H9 (cell line): ENCODE measurements at regions not wholly inside any gene's neighbourhood (a gene's known extent, or its start where the extent isn't known, plus 50 kb on each side); places are given as distances from the start of the nearest gene placed in this dataset.

Source experiments
- DNase-seq: peaks from one replicate; pipeline ENCODE4 v3.0.0-alpha.2; 2017
- H2AFZ ChIP-seq: one replicate; pipeline ENCODE4 v1.6.1; 2013; ENCODE audit warnings: mild to moderate bottlenecking, low read length, control low read depth, moderate library complexity
- H2AK5ac ChIP-seq: 2 replicates; pipeline ENCODE4 v1.6.1; 2013; ENCODE audit warnings: low read length, control low read depth, mixed read lengths; ENCODE audit not compliant: insufficient read length
- H2BK120ac ChIP-seq: one replicate; pipeline ENCODE4 v1.6.1; 2013; ENCODE audit warnings: low read depth, mild to moderate bottlenecking, low read length, control low read depth, inconsistent platforms; ENCODE audit not compliant: poor library complexity, severe bottlenecking
- H2BK12ac ChIP-seq: 2 replicates; pipeline ENCODE4 v1.6.1; 2013; ENCODE audit warnings: low read length, control low read depth, mixed read lengths, low read depth; ENCODE audit not compliant: insufficient read length
- H2BK15ac ChIP-seq: 2 replicates; pipeline ENCODE4 v1.6.1; 2013; ENCODE audit warnings: low read depth, low read length, control low read depth
- H2BK20ac ChIP-seq: one replicate; pipeline ENCODE4 v1.6.1; 2013; ENCODE audit warnings: low read depth, mild to moderate bottlenecking, low read length, control low read depth, inconsistent platforms; ENCODE audit not compliant: poor library complexity, severe bottlenecking
- H2BK5ac ChIP-seq: 2 replicates; pipeline ENCODE4 v1.6.1; 2013; ENCODE audit warnings: low read length, control low read depth, mixed read lengths; ENCODE audit not compliant: insufficient read length
- H3K14ac ChIP-seq: 2 replicates; pipeline ENCODE4 v1.6.1; 2013; ENCODE audit warnings: low read length, control low read depth; ENCODE audit not compliant: insufficient read depth
- H3K18ac ChIP-seq: 2 replicates; pipeline ENCODE4 v1.6.1; 2013; ENCODE audit warnings: low read depth, mild to moderate bottlenecking, mixed read lengths, low read length, control low read depth; ENCODE audit not compliant: insufficient read length
- H3K23ac ChIP-seq: 2 replicates; pipeline ENCODE4 v1.6.1; 2013; ENCODE audit warnings: low read length, control low read depth, mixed read lengths, low read depth; ENCODE audit not compliant: insufficient read length
- H3K23me2 ChIP-seq: 2 replicates; pipeline ENCODE4 v1.6.1; 2013; ENCODE audit warnings: low read depth, mild to moderate bottlenecking, mixed read lengths, low read length, control low read depth; ENCODE audit not compliant: insufficient read length, poor library complexity, severe bottlenecking
- H3K27ac ChIP-seq: 2 replicates; pipeline ENCODE4 v1.5.1; 2013; ENCODE audit warnings: low read length, control low read depth, mixed read lengths, low read depth; ENCODE audit not compliant: insufficient read length
- H3K27me3 ChIP-seq: 2 replicates; pipeline ENCODE4 v1.6.1; 2013; ENCODE audit warnings: low read length, control low read depth, inconsistent platforms; ENCODE audit not compliant: insufficient read depth
- H3K4ac ChIP-seq: 2 replicates; pipeline ENCODE4 v1.6.1; 2013; ENCODE audit warnings: low read depth, mild to moderate bottlenecking, control low read depth, inconsistent platforms, low read length, moderate library complexity
- H3K4me1 ChIP-seq: 2 replicates; pipeline ENCODE4 v1.6.1; 2013; ENCODE audit warnings: low read length, control low read depth, inconsistent platforms; ENCODE audit not compliant: insufficient read depth
- H3K4me2 ChIP-seq: 2 replicates; pipeline ENCODE4 v1.6.1; 2013; ENCODE audit warnings: low read length, control low read depth, mixed read lengths; ENCODE audit not compliant: insufficient read length, insufficient read depth
- H3K56ac ChIP-seq: 2 replicates; pipeline ENCODE4 v1.6.1; 2013; ENCODE audit warnings: low read depth, mild to moderate bottlenecking, mixed read lengths, low read length, control low read depth; ENCODE audit not compliant: insufficient read length
- H3K79me1 ChIP-seq: 2 replicates; pipeline ENCODE4 v1.6.1; 2013; ENCODE audit warnings: low read depth, mild to moderate bottlenecking, moderate library complexity, low read length, control low read depth, inconsistent platforms; ENCODE audit not compliant: insufficient read depth, poor library complexity, severe bottlenecking
- H3K79me2 ChIP-seq: 2 replicates; pipeline ENCODE4 v1.6.1; 2013; ENCODE audit warnings: low read length, control low read depth, inconsistent platforms; ENCODE audit not compliant: insufficient read depth
- H3K9ac ChIP-seq: 2 replicates; pipeline ENCODE4 v1.6.1; 2013; ENCODE audit warnings: low read length, control low read depth, mixed read lengths; ENCODE audit not compliant: insufficient read length; ENCODE audit errors: extremely low read depth
- H3K9me3 ChIP-seq: one replicate; pipeline ENCODE4 v1.6.1; 2013; ENCODE audit warnings: low read depth, low read length, inconsistent platforms; ENCODE audit not compliant: control insufficient read depth
- H3T11ph ChIP-seq: one replicate; pipeline ENCODE4 v1.6.1; 2013; ENCODE audit warnings: mild to moderate bottlenecking, low read length, control low read depth, inconsistent platforms
- H4K20me1 ChIP-seq: one replicate; pipeline ENCODE4 v1.6.1; 2013; ENCODE audit not compliant: control insufficient read depth, insufficient read length, insufficient read depth
- H4K5ac ChIP-seq: 2 replicates; pipeline ENCODE4 v1.6.1; 2013; ENCODE audit warnings: low read depth, mild to moderate bottlenecking, mixed read lengths, low read length, control low read depth; ENCODE audit not compliant: insufficient read length
- H4K8ac ChIP-seq: replicated peaks from 2 replicates; pipeline ENCODE4 v1.6.1; 2013; ENCODE audit warnings: low read length, control low read depth, mixed read lengths, low read depth; ENCODE audit not compliant: insufficient read length
- H4K91ac ChIP-seq: 2 replicates; pipeline ENCODE4 v1.6.1; 2013; ENCODE audit warnings: low read depth, mild to moderate bottlenecking, moderate library complexity, mixed read lengths, low read length, control low read depth; ENCODE audit not compliant: insufficient read length
- H3K27ac Mint-ChIP-seq, 3 experiments: 2 replicates in 2 of 3; 3 replicates in 1 of 3; pipeline ENCODE4 v1.8.0; 2020 to 2021; ENCODE audit warnings: mixed read lengths in 3 of 3, mild to moderate bottlenecking in 1 of 3, moderate library complexity in 1 of 3
- H3K27me3 Mint-ChIP-seq: 2 replicates; pipeline ENCODE4 v1.8.0; 2021; ENCODE audit warnings: low read depth, mild to moderate bottlenecking, moderate library complexity, mixed read lengths
- H3K36me3 Mint-ChIP-seq, 3 experiments: 2 replicates in 2 of 3; 3 replicates in 1 of 3; pipeline ENCODE4 v1.8.0; 2020 to 2021; ENCODE audit warnings: low read depth in 3 of 3, mixed read lengths in 3 of 3; ENCODE audit not compliant: insufficient read depth in 1 of 3
- H3K4me1 Mint-ChIP-seq, 2 experiments: 2 replicates each; pipeline ENCODE4 v1.8.0; 2020; ENCODE audit warnings: mixed read lengths in 2 of 2
- H3K4me3 Mint-ChIP-seq, 2 experiments: 2 replicates in 1 of 2; 3 replicates in 1 of 2; pipeline ENCODE4 v1.8.0; 2020 to 2021; ENCODE audit warnings: mild to moderate bottlenecking in 2 of 2, mixed read lengths in 2 of 2, moderate library complexity in 1 of 2
- H3K9me3 Mint-ChIP-seq, 2 experiments: 2 replicates in 1 of 2; 3 replicates in 1 of 2; pipeline ENCODE4 v1.8.0; 2020; ENCODE audit warnings: mild to moderate bottlenecking in 2 of 2, mixed read lengths in 2 of 2, moderate library complexity in 1 of 2
- CTCF ChIP-seq: fragments of 200-600 bp; sonication (generic); conservative IDR thresholded peaks from 3 replicates; pipeline ENCODE4 v1.8.0; 2021; ENCODE audit warnings: antibody characterized with exemption, mild to moderate bottlenecking
- WGBS: extraction: QIAGEN DNeasy Blood & Tissue Kit; methylation state at CpG from one replicate; pipeline ENCODE4 v1.1.7; 2013; ENCODE audit warnings: missing lambda C conversion rate, low lambda C conversion rate, mixed read lengths; ENCODE audit not compliant: insufficient read length; ENCODE audit errors: extremely low coverage; 5-methylcytosine and 5-hydroxymethylcytosine counted together

DNA sequence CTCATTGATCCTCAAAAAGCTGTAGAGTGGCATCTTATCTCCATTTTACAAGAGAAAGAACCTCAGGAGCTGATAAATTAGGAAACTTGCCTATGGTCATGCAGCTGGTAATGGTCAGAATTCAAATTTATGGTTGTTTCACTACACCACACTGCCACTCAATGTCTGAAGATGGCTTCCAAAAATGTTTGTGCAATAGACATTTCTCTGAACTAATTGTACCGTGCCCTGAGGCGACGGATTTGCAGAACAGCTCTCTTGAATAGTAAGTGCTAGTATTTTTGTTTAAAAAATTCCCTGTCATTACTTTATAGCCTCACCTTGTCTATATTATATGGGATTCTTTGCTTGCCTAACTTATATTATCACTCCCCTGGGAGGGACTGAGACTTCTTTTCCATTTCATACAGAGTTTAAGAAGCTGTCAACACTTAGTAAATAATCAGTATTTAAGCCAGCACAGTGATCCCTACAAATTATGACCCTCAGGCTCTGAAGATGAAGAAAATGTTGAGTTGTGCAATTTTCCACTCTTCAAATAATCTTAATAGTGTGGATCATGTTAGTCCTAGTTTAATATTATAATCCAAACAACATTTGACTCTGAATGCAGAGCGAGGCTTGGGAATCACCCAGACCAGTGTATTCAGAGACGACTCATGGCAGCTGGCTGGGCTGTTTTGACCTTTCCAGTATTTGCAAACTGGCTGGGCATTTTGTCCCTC, 346.6 kb downstream of the PTEN start:
- Histone ChIP-seq H3K27ac (no peak overlapping the region), H3K23me2 (no peaks in the 10 kb centered on the region), H2AK5ac (no peak overlapping the region), H3K79me2 (no peaks in the 10 kb centered on the region), H3K4me1 (no peaks in the 10 kb centered on the region), H3K4me2 (no peak overlapping the region), H3T11ph (no peak overlapping the region), H2BK120ac (no peak overlapping the region), H2BK15ac (no peak overlapping the region), H2BK12ac (no peak overlapping the region), H4K8ac (no peak overlapping the region), H3K9me3 (no peaks in the 10 kb centered on the region), H3K4ac (no peak overlapping the region), H3K14ac (no peak overlapping the region), H3K27me3 (no peaks in the 10 kb centered on the region), H4K91ac (no peak overlapping the region), H3K79me1 (no peaks in the 10 kb centered on the region), H3K9ac (no peak overlapping the region), H2BK20ac (no peak overlapping the region), H2AFZ (no peak overlapping the region), H4K20me1 (no peaks in the 10 kb centered on the region), H4K5ac (no peak overlapping the region), H3K56ac (no peak overlapping the region), H2BK5ac (no peak overlapping the region), H3K18ac (no peak overlapping the region), H3K23ac (no peak overlapping the region)
- no CpG with 5 or more reads among the region's 5 CpGs for WGBS
- H3K36me3 Mint-ChIP-seq = no peaks in the 10 kb centered on the region
- H3K4me3 Mint-ChIP-seq = no peak overlapping the region
- DNase-seq = no peak
- no peaks in the 10 kb centered on the region for H3K27me3 Mint-ChIP-seq
- no peak for TF ChIP-seq CTCF
- no peak overlapping the region for H3K27ac Mint-ChIP-seq
- H3K4me1 Mint-ChIP-seq = peaks cover 8 to 9% of the 10 kb centered on the region in 2 experiments
- no peaks in the 10 kb centered on the region for H3K9me3 Mint-ChIP-seq
